GM18868 (cell line): ENCODE measurements at regions not wholly inside any gene's neighbourhood (a gene's known extent, or its start where the extent isn't known, plus 50 kb on each side); places are given as distances from the start of the nearest gene placed in this dataset.

Experiments
- ATAC-seq: cut with Tn5 transposase; IDR thresholded peaks from one replicate; pipeline ENCODE4 v1.9.1; 2021; ENCODE audit warnings: mild to moderate bottlenecking, moderate library complexity; ENCODE audit not compliant: unreplicated experiment

DNA sequence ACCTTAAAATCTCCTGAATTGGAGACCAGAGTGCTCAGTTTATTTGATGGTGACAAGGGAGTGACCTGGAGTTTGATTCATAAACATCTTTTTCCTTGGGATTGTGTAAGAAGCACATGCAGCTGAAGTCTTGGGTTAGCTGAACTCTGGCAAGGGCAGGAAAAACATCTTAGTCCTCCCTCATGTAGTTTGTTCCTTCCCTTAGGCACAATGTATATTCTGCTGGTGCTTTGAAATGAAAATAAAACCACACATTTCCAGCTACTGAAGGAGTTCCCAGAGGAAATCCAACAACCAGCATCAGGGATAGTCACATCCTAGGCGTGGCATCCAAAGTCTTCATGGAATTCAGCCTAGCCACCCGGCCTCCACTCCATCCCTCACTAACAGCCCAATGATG, 95.2 kb upstream of the PAPPA start:
- no peak for ATAC-seq

DNA sequence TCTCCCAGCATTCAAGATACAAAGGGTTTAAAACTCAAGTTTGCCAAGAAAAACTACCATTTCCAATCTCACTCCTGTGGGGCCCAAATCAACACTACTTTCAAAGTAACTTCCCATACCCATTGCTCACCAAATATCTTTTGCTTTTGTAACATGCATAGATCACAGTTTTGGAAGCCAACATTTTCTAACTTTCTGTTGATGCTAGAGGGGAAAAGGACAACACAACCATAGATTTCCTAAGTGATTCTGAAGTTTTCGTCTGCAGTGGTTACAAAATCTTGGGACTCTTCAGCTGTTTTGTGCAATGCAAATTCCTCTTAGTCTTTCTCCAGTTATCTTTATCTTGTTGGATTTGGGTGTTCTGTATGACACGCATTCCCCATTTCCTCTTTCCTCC, 94.1 kb upstream of the PAPPA start:
- no peak for ATAC-seq

DNA sequence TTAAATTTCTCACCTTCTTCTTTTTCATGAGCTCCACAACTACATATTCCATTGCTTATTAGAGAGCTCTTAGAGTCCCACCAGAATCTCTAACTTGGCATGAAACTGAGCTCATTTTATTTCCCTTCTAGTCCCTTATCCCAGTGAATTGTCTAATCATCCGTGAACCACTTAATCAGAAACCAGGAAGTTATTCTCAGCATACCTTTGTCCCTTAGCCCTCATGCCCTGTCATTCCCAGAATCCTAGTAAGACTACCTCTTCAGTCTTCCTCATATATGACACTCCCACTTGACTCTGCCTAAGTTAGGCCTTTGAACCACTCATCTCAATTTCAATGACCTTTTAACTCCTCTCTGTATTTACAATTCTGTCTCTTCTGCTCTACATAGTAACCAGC, 93.0 kb upstream of the PAPPA start:
- no peak for ATAC-seq

DNA sequence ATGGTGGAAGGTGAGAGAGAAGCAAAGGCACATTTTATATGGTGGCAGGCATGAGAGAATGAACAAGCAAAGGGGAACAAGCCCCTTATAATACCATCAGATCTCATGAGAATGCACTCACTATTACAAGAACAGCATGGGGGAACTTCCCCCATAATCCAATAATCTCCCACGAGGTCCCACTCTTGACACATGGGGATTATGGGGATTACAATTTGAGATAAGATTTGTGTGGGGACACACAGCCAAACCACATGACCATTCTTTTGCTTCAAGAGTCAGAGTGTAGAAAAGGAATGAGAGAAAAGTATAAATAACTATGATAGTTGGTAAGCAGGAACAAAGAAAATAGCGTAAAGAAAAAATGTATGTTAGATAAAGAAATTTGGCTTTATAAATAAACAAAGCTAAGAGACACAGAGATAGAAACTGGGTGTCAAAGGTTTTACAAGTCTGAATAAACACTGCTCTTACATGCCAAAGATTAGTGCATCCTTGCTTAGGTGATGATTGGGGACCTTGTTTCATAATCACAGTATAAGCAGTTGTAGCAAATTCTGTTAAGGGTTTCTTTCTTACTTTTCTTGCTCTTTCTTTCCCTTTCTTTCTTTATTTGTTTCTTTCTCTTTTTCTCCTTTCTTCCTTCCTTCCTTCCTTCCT, 91.9 kb upstream of the PAPPA start:
- ATAC-seq, result no peak

DNA sequence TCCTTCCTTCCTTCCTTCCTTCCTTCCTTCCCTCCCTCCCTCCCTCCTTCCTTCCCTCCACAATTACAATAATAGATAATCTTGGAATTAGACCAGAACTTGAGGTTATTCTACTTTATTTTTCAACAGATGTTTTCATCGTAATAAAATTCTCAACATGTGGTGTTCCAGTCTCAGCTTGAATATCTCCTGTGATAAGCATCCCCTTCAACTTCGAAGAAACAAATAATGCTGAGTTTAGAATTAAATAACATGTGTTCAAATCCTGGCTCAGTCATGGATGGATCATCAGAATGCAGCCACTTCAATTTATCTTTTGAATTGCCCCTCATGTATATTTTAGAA, 91.4 kb upstream of the PAPPA start:
- ATAC-seq, result no peak

DNA sequence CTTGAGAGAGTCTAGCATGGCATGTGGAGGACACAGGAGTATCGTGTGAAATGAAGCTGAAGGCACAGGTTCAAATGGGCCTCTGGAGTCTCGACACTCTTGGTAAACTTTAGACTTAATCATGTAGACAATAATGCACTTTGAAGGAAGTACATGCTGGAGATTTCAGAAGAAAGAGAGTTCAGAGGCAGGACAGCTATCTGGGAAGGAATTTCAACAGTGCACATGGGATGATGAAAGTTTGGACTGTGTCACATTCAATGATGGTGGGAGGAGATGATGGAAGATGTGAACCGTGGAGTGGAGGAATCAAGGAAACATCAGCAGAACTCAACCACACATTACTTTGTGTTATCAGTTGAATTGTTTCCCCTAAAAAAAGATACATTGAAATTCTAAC, 88.6 kb upstream of the PAPPA start:
- no peak for ATAC-seq

DNA sequence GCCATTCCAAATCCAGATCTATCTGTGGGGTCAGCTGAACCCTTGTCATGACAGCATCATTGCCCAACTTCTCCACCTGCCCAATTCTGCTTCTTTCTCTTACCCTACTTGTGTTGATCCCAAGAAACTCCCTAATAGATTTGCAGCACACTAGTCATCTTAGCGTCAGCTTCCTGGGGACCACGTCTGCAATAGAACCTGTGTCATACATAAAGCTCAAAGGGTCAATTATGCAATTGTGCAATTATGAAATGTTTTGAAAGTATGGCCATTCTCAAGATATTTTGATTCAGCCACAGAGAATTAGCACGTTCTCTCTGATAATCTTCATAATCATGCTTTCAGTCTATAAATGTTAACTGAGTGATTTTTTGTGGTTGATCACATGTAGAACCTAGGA, 87.4 kb upstream of the PAPPA start:
- ATAC-seq, result no peak

DNA sequence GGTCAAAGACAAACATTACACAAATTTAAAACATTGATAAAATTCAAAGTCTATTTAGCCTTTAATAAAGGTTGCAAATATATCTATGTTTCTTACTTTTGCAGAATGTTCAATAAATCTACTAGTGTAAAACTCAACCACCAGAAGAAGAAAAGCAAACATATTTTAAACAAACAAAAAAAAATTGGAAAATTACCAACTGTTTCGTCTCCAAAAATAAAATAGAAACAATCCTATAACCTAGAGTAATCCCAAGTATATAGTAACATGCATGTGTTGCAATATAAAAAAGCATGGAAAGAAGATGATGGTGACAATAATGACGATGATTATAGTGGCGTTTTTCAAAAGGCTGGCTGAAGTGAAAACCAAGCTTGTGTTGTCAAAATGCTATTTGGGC, 86.0 kb upstream of the PAPPA start:
- no peak for ATAC-seq

DNA sequence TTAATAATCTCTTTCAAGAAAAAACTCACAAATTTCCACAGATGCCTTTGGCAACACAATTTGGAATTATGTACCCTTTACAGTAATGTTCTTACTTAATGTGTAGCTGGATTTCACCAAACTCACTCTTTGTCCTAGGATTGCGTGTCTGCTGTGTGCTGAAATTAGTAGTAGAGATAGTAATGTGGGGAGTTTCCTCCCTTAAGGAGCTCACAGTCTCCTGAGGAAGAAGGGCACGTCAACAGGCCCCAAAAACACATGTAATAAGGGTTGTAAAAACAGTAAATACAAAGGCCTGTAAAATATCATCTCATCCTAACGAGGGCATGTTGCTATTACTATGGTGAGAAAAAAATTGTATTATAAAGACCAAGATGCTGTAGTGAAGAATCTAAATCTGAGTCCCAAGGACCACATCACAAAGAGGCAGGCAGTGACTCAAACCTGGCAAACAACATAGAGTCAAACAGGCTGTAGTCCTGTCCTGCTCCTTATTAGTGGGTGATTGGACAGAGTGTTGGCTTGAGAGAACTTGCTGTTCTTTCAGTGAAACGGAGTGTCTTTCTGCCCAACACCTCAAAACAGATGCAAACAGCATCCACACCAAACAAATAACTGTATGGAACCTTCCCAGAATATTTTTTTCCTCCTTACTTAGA, 83.2 kb upstream of the PAPPA start:
- ATAC-seq, result no peak

DNA sequence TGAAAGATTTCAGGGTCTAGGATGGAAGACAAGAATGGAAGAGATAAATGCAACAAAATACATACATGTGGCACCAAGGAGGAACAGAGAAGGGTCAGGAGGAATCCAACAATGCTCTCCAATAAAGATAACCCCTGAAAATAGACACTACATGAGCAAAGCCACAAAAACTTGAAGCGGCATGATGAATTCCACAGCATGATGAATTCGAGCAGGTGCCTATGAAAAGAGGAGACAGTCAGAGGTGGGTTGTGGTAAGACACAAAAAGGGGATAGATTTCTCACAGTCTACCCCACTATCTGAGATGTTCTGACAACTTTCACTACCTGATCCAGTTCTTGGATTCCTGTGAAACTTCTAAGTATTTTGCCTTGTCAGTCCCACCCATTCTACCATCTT, 81.5 kb upstream of the PAPPA start:
- ATAC-seq, result no peak

DNA sequence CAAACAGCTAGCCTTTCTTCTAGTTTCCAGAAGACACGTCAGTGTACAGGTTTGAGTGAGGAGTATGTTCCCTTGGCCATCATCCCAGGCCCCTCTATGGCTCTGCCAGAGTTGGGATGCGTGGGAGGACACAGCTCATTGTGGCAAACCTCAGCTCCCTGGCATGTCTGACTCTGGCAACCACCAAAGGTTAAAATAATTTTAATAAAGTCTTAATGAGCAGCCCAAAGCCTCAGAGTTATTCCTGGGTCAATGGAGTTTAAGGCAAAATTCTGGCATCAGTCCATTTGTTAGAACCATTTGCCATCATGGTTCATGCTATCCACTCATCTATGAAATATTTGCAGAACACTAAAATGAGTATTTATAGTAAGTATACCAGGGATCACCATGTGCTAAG, 79.8 kb upstream of the PAPPA start:
- no peak for ATAC-seq

DNA sequence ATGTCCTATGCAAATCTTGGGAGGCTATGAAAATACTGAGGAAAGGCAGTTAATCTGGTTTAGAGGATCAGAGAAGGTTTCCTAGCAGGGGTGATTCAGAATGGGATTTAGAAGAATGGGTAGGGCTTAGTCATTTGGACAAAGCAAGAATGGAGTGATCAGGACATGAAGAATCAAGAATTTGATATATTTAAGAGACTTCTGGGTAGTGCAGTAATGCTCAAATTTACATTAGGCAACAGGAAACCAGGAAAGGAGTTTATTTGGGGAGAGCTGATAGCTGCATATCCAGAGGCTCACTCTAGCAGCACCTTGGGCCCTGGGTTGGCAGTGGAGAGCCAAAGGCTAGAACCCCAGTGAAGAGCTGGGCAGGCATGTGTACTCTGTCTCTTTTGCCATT, 78.9 kb upstream of the PAPPA start:
- no peak for ATAC-seq

DNA sequence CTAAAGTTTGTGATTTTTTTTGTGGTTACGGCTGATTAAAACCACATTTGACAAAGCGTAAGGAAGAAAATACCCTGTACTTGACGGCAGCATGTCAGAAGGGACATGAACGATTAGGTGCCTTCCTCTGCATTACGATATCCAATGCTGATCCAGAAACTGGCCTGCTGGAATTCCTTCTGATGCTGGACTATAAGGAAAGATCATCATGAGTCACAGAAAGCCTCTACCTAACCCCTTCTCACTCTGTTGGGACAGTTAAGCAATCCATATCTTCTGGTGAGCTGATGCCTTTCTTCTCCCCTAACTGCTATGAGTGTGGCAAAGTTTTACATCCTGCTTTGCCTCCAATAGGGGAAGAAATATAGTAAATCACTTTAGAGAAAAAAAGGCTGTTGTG, 78.4 kb upstream of the PAPPA start:
- ATAC-seq, result no peak

DNA sequence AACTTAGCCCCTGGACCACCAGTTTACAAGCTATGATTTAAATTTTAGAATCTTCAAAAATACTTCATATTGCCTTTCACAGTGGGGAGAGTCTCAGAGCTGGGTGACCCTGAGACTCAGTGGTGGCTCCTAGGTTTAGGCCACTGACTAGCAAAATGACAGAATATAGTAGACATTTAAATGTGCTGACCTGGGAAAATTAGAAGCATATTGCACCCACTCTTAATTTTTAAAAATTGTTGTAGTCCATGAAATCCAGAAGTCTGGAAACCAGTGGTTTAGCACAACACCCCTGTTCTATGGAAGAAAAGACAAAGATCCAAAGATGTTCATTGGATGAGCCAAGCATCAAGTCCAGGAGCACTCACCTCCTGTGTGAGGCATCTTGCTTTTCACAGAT, 75.0 kb upstream of the PAPPA start:
- ATAC-seq, result no peak

DNA sequence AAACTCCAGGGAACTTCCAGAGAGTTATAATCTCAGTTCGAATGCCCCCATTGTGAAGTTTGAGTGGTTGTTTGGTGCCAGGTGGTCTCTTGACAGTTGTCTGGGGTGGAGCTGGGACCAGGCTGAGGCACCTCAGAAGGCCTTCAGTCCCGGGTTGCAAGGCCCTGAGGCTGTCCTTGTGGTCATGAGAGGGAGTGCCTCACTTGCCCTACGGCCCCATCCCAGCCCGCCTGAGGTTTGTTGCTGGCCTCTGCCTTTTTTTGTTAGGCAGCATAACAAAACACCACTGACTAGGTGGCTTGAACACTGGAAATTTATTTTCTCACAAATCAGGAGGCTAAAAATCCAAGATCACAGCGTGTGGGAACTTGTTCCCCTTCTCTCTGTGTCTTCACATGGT, 73.0 kb upstream of the PAPPA start:
- ATAC-seq, result no peak

DNA sequence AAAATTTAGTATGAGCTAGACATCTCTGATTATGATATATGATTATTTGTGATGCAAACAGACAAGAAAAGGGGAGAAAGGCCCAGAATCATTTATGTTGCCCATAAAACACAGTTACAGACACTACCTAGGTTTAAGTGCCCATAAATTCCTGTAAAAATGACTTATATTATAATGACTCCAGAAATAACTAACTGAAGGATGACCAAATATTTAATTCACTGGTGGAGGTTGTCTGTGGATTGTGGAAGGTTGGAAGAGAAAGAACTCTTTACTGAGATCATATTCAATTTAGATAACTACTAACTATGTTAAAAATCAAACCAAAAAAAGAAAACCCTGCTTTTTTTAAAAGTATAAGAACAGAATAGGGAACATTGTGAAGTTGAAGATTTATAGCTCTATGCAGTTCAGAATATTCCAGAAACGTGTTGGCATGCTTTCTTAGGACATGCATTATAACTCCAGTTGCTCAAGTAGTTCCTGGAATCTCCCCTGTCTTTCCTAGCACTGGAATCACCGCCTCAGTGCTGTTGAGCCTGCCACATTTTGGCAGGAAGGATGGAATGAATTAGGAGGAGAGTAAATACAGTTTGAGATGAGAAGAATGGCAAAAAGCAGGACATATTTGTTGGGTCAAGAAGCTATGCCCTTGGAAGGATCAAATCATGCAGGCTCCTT, 72.0 kb upstream of the PAPPA start:
- no peak for ATAC-seq

DNA sequence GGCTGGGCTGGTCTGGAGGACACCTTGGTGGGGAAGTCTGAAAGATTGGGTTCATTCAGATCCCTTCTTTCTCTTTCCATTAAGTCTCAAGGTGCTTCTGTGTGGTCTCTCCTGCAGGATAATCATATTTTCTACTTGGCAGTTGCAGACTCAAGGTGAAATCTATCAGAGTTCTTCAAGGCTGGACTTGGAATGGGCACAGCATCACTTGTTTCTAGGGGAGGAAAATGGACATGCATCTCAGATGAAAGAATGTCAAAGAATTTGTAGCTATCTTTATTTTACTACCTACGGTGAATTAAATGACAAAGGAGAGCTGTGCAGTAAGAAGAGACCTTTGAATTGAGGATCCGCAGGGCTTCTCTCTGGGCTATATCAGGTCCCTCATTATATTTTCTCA, 69.8 kb upstream of the PAPPA start:
- no peak for ATAC-seq

DNA sequence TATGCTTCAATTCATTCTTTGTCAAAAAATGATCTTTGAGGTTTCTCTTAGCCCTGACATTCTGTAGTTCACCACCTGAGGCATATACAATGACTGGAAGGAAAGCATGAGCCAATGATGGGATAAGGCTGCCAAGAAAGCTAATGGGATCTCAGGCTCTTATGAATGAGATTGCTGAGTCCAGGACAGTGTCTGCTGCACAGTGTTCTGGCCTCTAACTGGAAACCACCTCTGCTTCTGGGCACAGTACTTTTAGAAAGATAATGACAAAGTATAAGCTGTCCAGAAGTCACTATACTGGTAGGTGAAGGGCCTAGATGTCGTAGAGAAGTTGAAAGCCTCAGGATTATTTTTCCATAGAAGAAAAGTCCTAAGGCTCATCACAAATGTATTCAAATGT, 69.1 kb upstream of the PAPPA start:
- ATAC-seq, result no peak

DNA sequence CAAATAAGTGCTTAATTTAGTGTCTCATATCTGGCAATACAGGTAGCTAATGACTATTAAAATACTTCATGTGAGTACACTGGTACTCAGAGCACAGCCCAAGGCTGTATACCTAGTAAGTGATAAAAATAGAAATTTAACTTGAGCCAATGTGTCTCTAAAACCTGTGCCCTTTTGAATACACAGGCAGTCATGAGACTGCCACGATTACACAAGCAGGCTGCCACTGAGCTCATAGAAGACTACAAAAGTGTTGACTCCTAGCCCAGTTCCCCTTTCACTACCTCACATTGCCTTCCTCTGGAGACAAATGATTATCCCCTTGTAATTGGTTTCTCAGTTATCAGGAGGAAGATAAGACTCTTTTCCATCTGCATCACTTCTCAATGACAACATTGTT, 66.3 kb upstream of the PAPPA start:
- no peak for ATAC-seq

DNA sequence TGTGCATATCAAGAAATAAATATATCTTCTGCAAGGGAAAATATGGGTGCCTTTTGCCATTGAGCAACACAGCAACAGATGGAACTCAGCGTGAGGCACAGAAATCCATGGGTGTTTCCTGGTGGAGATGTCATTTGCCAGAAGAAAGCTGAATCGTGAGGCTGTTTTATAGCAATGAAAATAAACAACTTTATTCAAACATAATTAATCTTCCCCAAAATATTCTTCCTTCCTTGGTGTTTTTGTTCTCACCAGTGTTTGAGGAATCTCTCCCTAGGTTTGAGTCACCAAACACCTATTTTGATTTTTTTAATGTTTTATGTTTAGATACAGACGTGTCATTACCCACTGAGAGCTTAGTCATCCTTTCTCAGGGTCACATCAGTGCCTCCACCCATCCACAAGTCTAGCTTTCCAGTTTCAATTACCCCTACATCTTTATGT, 65.8 kb upstream of the PAPPA start:
- ATAC-seq, result no peak

DNA sequence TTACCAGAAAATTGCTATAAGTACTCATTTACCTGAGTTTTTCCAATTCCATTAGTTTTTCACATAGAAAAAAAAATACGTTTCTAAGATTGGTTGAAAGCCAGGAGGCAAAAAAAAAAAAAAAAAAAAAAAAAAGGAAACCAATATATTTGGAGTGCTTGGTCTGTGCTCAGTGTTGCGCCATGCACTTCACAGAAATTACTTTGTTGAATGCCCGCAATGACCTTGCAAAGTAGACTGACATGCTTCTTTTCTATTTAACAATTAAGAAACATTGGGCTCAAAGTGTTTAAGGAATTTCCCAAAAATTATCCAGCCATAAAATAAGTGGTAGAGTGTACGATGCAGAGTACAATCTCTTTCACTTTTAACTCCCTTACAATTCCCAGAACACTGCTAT, 65.2 kb upstream of the PAPPA start:
- ATAC-seq, result no peak

DNA sequence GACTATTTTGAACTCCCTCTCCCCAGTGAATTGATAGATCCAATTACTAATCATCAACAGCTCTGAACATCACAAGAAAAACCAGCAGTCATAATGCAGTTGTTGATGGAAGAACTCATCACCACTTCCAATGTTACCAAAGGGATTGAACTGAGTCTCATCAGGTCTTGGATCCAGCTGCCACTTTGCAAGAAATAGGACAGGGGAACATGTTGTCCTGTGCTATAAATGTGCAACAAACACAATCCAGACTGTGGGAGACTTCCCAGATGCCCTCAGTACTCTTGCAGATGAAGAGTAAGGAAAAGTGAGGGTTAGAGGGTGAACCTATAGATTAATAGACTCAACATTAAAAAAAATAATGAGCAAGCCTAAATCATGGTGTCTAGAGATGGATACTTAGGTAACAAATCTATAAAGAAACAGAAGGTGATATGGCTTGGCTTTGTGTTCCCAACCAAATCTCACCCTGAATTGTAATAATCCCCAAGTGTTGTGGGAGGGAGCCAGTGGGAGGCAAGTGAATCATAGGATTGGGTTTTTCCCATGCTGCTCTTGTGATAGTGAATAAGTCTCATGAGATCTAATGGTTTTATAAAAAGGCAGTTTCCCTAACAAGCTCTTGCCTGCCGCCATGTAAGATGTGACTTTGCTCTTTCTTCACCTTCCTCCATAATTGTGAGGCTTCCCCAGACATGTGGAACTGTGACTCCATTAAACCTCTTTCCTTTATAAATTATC, 63.4 kb upstream of the PAPPA start:
- no peak for ATAC-seq
